ENCODE measurements at regions not wholly inside any gene's neighbourhood (a gene's known extent, or its start where the extent isn't known, plus 50 kb on each side); places are given as distances from the start of the nearest gene placed in this dataset.

DNA sequence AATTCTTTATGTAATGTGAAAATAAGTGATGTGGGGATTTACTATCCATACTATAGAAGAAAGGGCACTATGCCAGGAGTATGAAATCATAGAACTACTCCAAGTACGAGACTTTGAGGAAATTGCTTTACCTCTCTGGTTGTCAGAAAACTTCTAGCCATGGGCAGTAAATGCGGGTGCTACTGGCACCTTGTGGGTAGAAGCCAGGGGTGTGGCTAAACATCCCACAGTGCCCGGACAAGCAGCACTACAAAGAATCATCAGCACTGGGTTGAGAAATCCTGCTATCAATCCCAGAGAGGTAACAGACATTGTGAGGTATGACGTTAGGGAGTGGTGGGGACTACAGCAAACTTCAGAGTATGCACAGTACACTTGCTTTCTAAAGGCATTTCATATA is 453.5 kb upstream of the TNP1 start:
- no peaks in the 10 kb centered on the region for H3K27me3 ChIP-seq (ENCODE audit: control insufficient read depth in 3 of 3, insufficient read depth in 3 of 3, low read depth in 1 of 3, low read length in 3 of 3)
- H2BK15ac ChIP-seq (ENCODE audit: low read length), result no peak overlapping the region
- peaks cover 5 to 21% of the 10 kb centered on the region in 2 donors for H3K9me3 ChIP-seq (replicated peaks in 1 of 2; ENCODE audit: control insufficient read depth in 2 of 2, insufficient read depth in 1 of 2, low read depth in 1 of 2, low read length in 2 of 2)
- H4K8ac ChIP-seq (ENCODE audit: low read depth, low read length), result no peak overlapping the region
- no peak overlapping the region for H2AFZ ChIP-seq (ENCODE audit: low read length)
- no peak overlapping the region for H3K4me2 ChIP-seq (ENCODE audit: insufficient read depth, low read length, poor library complexity, severe bottlenecking)
- H3K36me3 ChIP-seq (replicated peaks in 1 of 2; ENCODE audit: control insufficient read depth in 2 of 2, insufficient read depth in 2 of 2, low read length in 2 of 2), result no peaks in the 10 kb centered on the region
- H3K4me3 ChIP-seq (ENCODE audit: low read length in 2 of 2), result no peak overlapping the region
- no peak for DNase-seq (ENCODE audit: low spot score)
- H2BK5ac ChIP-seq (ENCODE audit: low read length), result no peak overlapping the region
- no peak overlapping the region for H3K18ac ChIP-seq (ENCODE audit: low read length)
- H2BK120ac ChIP-seq (ENCODE audit: low read depth, low read length), result no peak overlapping the region
- no peak overlapping the region for H3K4ac ChIP-seq (ENCODE audit: low read length)
- H4K91ac ChIP-seq (ENCODE audit: low read depth, low read length, poor library complexity), result no peak overlapping the region
- no peaks in the 10 kb centered on the region for H3K79me1 ChIP-seq (ENCODE audit: low read depth, low read length)
- H2AK5ac ChIP-seq (ENCODE audit: low read depth, low read length), result no peak overlapping the region
- no peak overlapping the region for H2BK12ac ChIP-seq (ENCODE audit: low read length)
- no CpG with 5 or more reads among the region's 4 CpGs for WGBS, 2 donors (ENCODE audit: extremely low coverage in 2 of 2, insufficient read length in 2 of 2, insufficient replicate concordance in 1 of 2)
- no peak overlapping the region for H3K27ac ChIP-seq (replicated peaks; ENCODE audit: low read length)
- no peak overlapping the region for H3K14ac ChIP-seq (ENCODE audit: low read length)
- no peaks in the 10 kb centered on the region for H3K4me1 ChIP-seq (ENCODE audit: control insufficient read depth in 2 of 2, insufficient read depth in 1 of 2, low read depth in 1 of 2, low read length in 2 of 2)
- H3K23ac ChIP-seq (ENCODE audit: low read depth, low read length, poor library complexity), result no peak overlapping the region
- H3K9ac ChIP-seq (ENCODE audit: low read depth, low read length, poor library complexity), result no peak overlapping the region

GRCh38 chr2:217309056-217309455 is 449.2 kb upstream of the TNP1 start:
- Histone ChIP-seq H3K18ac (ENCODE audit: low read length) (no peak overlapping the region), H3K79me1 (ENCODE audit: low read depth, low read length) (no peaks in the 10 kb centered on the region), H3K4me1 (ENCODE audit: control insufficient read depth in 2 of 2, insufficient read depth in 1 of 2, low read depth in 1 of 2, low read length in 2 of 2) (no peaks in the 10 kb centered on the region), H4K91ac (ENCODE audit: low read depth, low read length, poor library complexity) (no peak overlapping the region), H3K4me3 (ENCODE audit: low read length in 2 of 2) (no peak overlapping the region), H4K8ac (ENCODE audit: low read depth, low read length) (no peak overlapping the region), H2BK15ac (ENCODE audit: low read length) (no peak overlapping the region), H2BK5ac (ENCODE audit: low read length) (no peak overlapping the region), H3K4ac (ENCODE audit: low read length) (no peak overlapping the region), H3K27ac (replicated peaks; ENCODE audit: low read length) (no peak overlapping the region), H2AK5ac (ENCODE audit: low read depth, low read length) (no peak overlapping the region), H3K23ac (ENCODE audit: low read depth, low read length, poor library complexity) (no peak overlapping the region), H3K36me3 (replicated peaks in 1 of 2; ENCODE audit: control insufficient read depth in 2 of 2, insufficient read depth in 2 of 2, low read length in 2 of 2) (no peaks in the 10 kb centered on the region), H3K14ac (ENCODE audit: low read length) (no peak overlapping the region), H2BK120ac (ENCODE audit: low read depth, low read length) (no peak overlapping the region), H3K4me2 (ENCODE audit: insufficient read depth, low read length, poor library complexity, severe bottlenecking) (no peak overlapping the region), H2AFZ (ENCODE audit: low read length) (no peak overlapping the region), H3K9ac (ENCODE audit: low read depth, low read length, poor library complexity) (no peak overlapping the region), H3K9me3 (replicated peaks in 1 of 2; ENCODE audit: control insufficient read depth in 2 of 2, insufficient read depth in 1 of 2, low read depth in 1 of 2, low read length in 2 of 2) (peaks cover 3 to 7% of the 10 kb centered on the region in 2 donors), H2BK12ac (ENCODE audit: low read length) (no peak overlapping the region), H3K27me3 (ENCODE audit: control insufficient read depth in 3 of 3, insufficient read depth in 3 of 3, low read depth in 1 of 3, low read length in 3 of 3) (no peaks in the 10 kb centered on the region)
- WGBS, 2 donors (ENCODE audit: extremely low coverage in 2 of 2, insufficient read length in 2 of 2, insufficient replicate concordance in 1 of 2), result no CpG with 5 or more reads among the region's 4 CpGs
- no peak for DNase-seq (ENCODE audit: low spot score)

GRCh38 chr2:217307023-217307422 is 447.2 kb upstream of the TNP1 start:
- no peak overlapping the region for H3K4me2 ChIP-seq (ENCODE audit: insufficient read depth, low read length, poor library complexity, severe bottlenecking)
- H3K9me3 ChIP-seq (replicated peaks in 1 of 2; ENCODE audit: control insufficient read depth in 2 of 2, insufficient read depth in 1 of 2, low read depth in 1 of 2, low read length in 2 of 2), result peaks cover 3 to 7% of the 10 kb centered on the region in 2 donors
- H3K27ac ChIP-seq (replicated peaks; ENCODE audit: low read length), result no peak overlapping the region
- no peaks in the 10 kb centered on the region for H3K4me1 ChIP-seq (ENCODE audit: control insufficient read depth in 2 of 2, insufficient read depth in 1 of 2, low read depth in 1 of 2, low read length in 2 of 2)
- no peaks in the 10 kb centered on the region for H3K36me3 ChIP-seq (replicated peaks in 1 of 2; ENCODE audit: control insufficient read depth in 2 of 2, insufficient read depth in 2 of 2, low read length in 2 of 2)
- no peak overlapping the region for H3K4ac ChIP-seq (ENCODE audit: low read length)
- H4K91ac ChIP-seq (ENCODE audit: low read depth, low read length, poor library complexity), result no peak overlapping the region
- no peak overlapping the region for H3K14ac ChIP-seq (ENCODE audit: low read length)
- no peak overlapping the region for H3K4me3 ChIP-seq (ENCODE audit: low read length in 2 of 2)
- H2BK15ac ChIP-seq (ENCODE audit: low read length), result no peak overlapping the region
- H2BK12ac ChIP-seq (ENCODE audit: low read length), result no peak overlapping the region
- no peak overlapping the region for H2BK120ac ChIP-seq (ENCODE audit: low read depth, low read length)
- H3K27me3 ChIP-seq (ENCODE audit: control insufficient read depth in 3 of 3, insufficient read depth in 3 of 3, low read depth in 1 of 3, low read length in 3 of 3), result no peaks in the 10 kb centered on the region
- H2AFZ ChIP-seq (ENCODE audit: low read length), result no peak overlapping the region
- no peak for DNase-seq (ENCODE audit: low spot score)
- no peak overlapping the region for H2AK5ac ChIP-seq (ENCODE audit: low read depth, low read length)
- H3K79me1 ChIP-seq (ENCODE audit: low read depth, low read length), result no peaks in the 10 kb centered on the region
- H2BK5ac ChIP-seq (ENCODE audit: low read length), result no peak overlapping the region
- H4K8ac ChIP-seq (ENCODE audit: low read depth, low read length), result no peak overlapping the region
- WGBS, 2 donors (ENCODE audit: extremely low coverage in 2 of 2, insufficient read length in 2 of 2, insufficient replicate concordance in 1 of 2), result no CpG with 5 or more reads among the region's 4 CpGs
- H3K9ac ChIP-seq (ENCODE audit: low read depth, low read length, poor library complexity), result no peak overlapping the region
- no peak overlapping the region for H3K23ac ChIP-seq (ENCODE audit: low read depth, low read length, poor library complexity)
- H3K18ac ChIP-seq (ENCODE audit: low read length), result no peak overlapping the region

GRCh38 chr2:217305882-217306281 is 446.0 kb upstream of the TNP1 start:
- H3K79me1 ChIP-seq (ENCODE audit: low read depth, low read length), result no peaks in the 10 kb centered on the region
- H2BK5ac ChIP-seq (ENCODE audit: low read length), result no peak overlapping the region

More at GRCh38 chr2:217305882-217306281, 446.0 kb upstream of the TNP1 start:
- H2BK120ac ChIP-seq (ENCODE audit: low read depth, low read length), result no peak overlapping the region
- no peak overlapping the region for H2AFZ ChIP-seq (ENCODE audit: low read length)
- no peaks in the 10 kb centered on the region for H3K27me3 ChIP-seq (ENCODE audit: control insufficient read depth in 3 of 3, insufficient read depth in 3 of 3, low read depth in 1 of 3, low read length in 3 of 3)
- H3K27ac ChIP-seq (replicated peaks; ENCODE audit: low read length), result no peak overlapping the region
- H4K8ac ChIP-seq (ENCODE audit: low read depth, low read length), result no peak overlapping the region
- no peaks in the 10 kb centered on the region for H3K4me1 ChIP-seq (ENCODE audit: control insufficient read depth in 2 of 2, insufficient read depth in 1 of 2, low read depth in 1 of 2, low read length in 2 of 2)
- no peak overlapping the region for H3K14ac ChIP-seq (ENCODE audit: low read length)
- no peak overlapping the region for H3K4ac ChIP-seq (ENCODE audit: low read length)
- H3K4me3 ChIP-seq (ENCODE audit: low read length in 2 of 2), result no peak overlapping the region
- H3K18ac ChIP-seq (ENCODE audit: low read length), result no peak overlapping the region
- H2BK12ac ChIP-seq (ENCODE audit: low read length), result no peak overlapping the region
- H3K23ac ChIP-seq (ENCODE audit: low read depth, low read length, poor library complexity), result no peak overlapping the region
- no peaks in the 10 kb centered on the region for H3K36me3 ChIP-seq (replicated peaks in 1 of 2; ENCODE audit: control insufficient read depth in 2 of 2, insufficient read depth in 2 of 2, low read length in 2 of 2)
- H3K4me2 ChIP-seq (ENCODE audit: insufficient read depth, low read length, poor library complexity, severe bottlenecking), result no peak overlapping the region
- H2BK15ac ChIP-seq (ENCODE audit: low read length), result no peak overlapping the region
- DNase-seq (ENCODE audit: low spot score), result no peak
- H2AK5ac ChIP-seq (ENCODE audit: low read depth, low read length), result no peak overlapping the region
- no peak overlapping the region for H3K9ac ChIP-seq (ENCODE audit: low read depth, low read length, poor library complexity)
- peaks cover 3 to 7% of the 10 kb centered on the region in 2 donors for H3K9me3 ChIP-seq (replicated peaks in 1 of 2; ENCODE audit: control insufficient read depth in 2 of 2, insufficient read depth in 1 of 2, low read depth in 1 of 2, low read length in 2 of 2)
- H4K91ac ChIP-seq (ENCODE audit: low read depth, low read length, poor library complexity), result no peak overlapping the region
- WGBS, 2 donors (ENCODE audit: extremely low coverage in 2 of 2, insufficient read length in 2 of 2, insufficient replicate concordance in 1 of 2), result no CpG with 5 or more reads among the region's 3 CpGs

Data from neuronal stem cell (in vitro differentiated cells).